Memory B cell (primary cell): ENCODE measurements at regions not wholly inside any gene's neighbourhood (a gene's known extent, or its start where the extent isn't known, plus 50 kb on each side); places are given as distances from the start of the nearest gene placed in this dataset.
"Not testable (repeated sequence)": the region's sequence is repeated elsewhere in the genome, so short reads cannot be mapped to it uniquely, and the experiment has no call there.

Source experiments
- ATAC-seq: fragments of 150-1000 bp; cut with Tn5 transposase; 2 replicates; pipeline ENCODE4 v1.10.0; 2021; ENCODE audit warnings: low read depth, mild to moderate bottlenecking, moderate library complexity
- DNase-seq, 2 donors: peaks; one replicate each; pipeline ENCODE4 v3.0.0; 2022; ENCODE audit warnings: low spot score in 2 of 2
- H3K27ac Mint-ChIP-seq: one replicate; pipeline ENCODE4 v1.8.0; 2022; ENCODE audit warnings: mild to moderate bottlenecking, moderate library complexity, mixed read lengths
- H3K27me3 Mint-ChIP-seq: one replicate; pipeline ENCODE4 v1.8.0; 2022; ENCODE audit warnings: mixed read lengths
- H3K36me3 Mint-ChIP-seq: one replicate; pipeline ENCODE4 v1.8.0; 2022; ENCODE audit warnings: mild to moderate bottlenecking, mixed read lengths
- H3K4me1 Mint-ChIP-seq: one replicate; pipeline ENCODE4 v1.8.0; 2022; ENCODE audit warnings: mixed read lengths
- H3K4me3 Mint-ChIP-seq: one replicate; pipeline ENCODE4 v1.8.0; 2022; ENCODE audit warnings: mild to moderate bottlenecking, moderate library complexity, mixed read lengths
- H3K9me3 Mint-ChIP-seq: one replicate; pipeline ENCODE4 v1.8.0; 2022; ENCODE audit warnings: mixed read lengths

- H3K4me1 Mint-ChIP-seq: no peaks in the 10 kb centered on the region
- no peak overlapping the region for H3K4me3 Mint-ChIP-seq
- no peaks in the 10 kb centered on the region for H3K9me3 Mint-ChIP-seq
- no peak for DNase-seq
- no peak overlapping the region for H3K27ac Mint-ChIP-seq
- peaks cover 5% of the 10 kb centered on the region for H3K27me3 Mint-ChIP-seq
- ATAC-seq: no peak
- no peaks in the 10 kb centered on the region for H3K36me3 Mint-ChIP-seq
Measured at GRCh38 chr9:135281151-135281550, 193.7 kb downstream of the OLFM1 start.

- DNase-seq (no peak), ATAC-seq (no peak)
- Mint-ChIP-seq H3K4me3 (no peak overlapping the region), H3K9me3 (no peaks in the 10 kb centered on the region), H3K27ac (no peak overlapping the region), H3K27me3 (no peaks in the 10 kb centered on the region), H3K36me3 (no peaks in the 10 kb centered on the region), H3K4me1 (peaks cover 3% of the 10 kb centered on the region)
Measured at GRCh38 chr9:135281791-135282737, 194.6 kb downstream of the OLFM1 start.

- Mint-ChIP-seq H3K4me1 (peaks cover 5% of the 10 kb centered on the region), H3K36me3 (no peaks in the 10 kb centered on the region), H3K27me3 (no peaks in the 10 kb centered on the region), H3K4me3 (no peak overlapping the region), H3K9me3 (peaks cover 2% of the 10 kb centered on the region), H3K27ac (no peak overlapping the region)
- ATAC-seq: no peak
- DNase-seq: no peak
Measured at GRCh38 chr9:135282808-135283207, 195.3 kb downstream of the OLFM1 start.

GRCh38 chr9:135283671-135284070 lies 195.9 kb upstream of the PPP1R26 start:
- no peak for DNase-seq
- Mint-ChIP-seq H3K4me1 (peaks cover 5% of the 10 kb centered on the region), H3K36me3 (no peaks in the 10 kb centered on the region), H3K27ac (no peak overlapping the region), H3K9me3 (peaks cover 2% of the 10 kb centered on the region), H3K27me3 (no peaks in the 10 kb centered on the region), H3K4me3 (no peak overlapping the region)
- no peak for ATAC-seq

GRCh38 chr9:135284386-135285134 lies 195.0 kb upstream of the PPP1R26 start:
- Mint-ChIP-seq H3K4me1 (peaks cover 5% of the 10 kb centered on the region), H3K27me3 (peaks cover 2% of the 10 kb centered on the region), H3K9me3 (peaks cover 2% of the 10 kb centered on the region), H3K27ac (no peak overlapping the region), H3K4me3 (no peak overlapping the region), H3K36me3 (no peaks in the 10 kb centered on the region)
- DNase-seq: no peak
- ATAC-seq: no peak

GRCh38 chr9:135286187-135286925 lies 193.2 kb upstream of the PPP1R26 start:
- not testable (repeated sequence) for H3K27ac Mint-ChIP-seq, H3K36me3 Mint-ChIP-seq, H3K4me3 Mint-ChIP-seq, DNase-seq, H3K27me3 Mint-ChIP-seq, ATAC-seq, H3K4me1 Mint-ChIP-seq, H3K9me3 Mint-ChIP-seq

GRCh38 chr9:135286961-135287360 lies 192.6 kb upstream of the PPP1R26 start:
- Mint-ChIP-seq H3K27me3 (peaks cover 7% of the 10 kb centered on the region), H3K4me1 (peaks cover 5% of the 10 kb centered on the region), H3K4me3 (no peak overlapping the region), H3K36me3 (no peaks in the 10 kb centered on the region), H3K27ac (no peak overlapping the region), H3K9me3 (peaks cover 2% of the 10 kb centered on the region)
- DNase-seq (no peak), ATAC-seq (no peak)

- Mint-ChIP-seq H3K9me3 (peaks cover 2% of the 10 kb centered on the region), H3K4me3 (no peak overlapping the region), H3K4me1 (peaks cover 5% of the 10 kb centered on the region), H3K36me3 (no peaks in the 10 kb centered on the region), H3K27ac (no peak overlapping the region), H3K27me3 (peaks cover 11% of the 10 kb centered on the region)
- DNase-seq (no peak), ATAC-seq (no peak)
Measured at GRCh38 chr9:135287627-135288026, 192.0 kb upstream of the PPP1R26 start.

GRCh38 chr9:135288054-135288453 lies 191.5 kb upstream of the PPP1R26 start:
- Mint-ChIP-seq H3K4me3 (no peak overlapping the region), H3K27me3 (peaks cover 11% of the 10 kb centered on the region), H3K4me1 (peaks cover 5% of the 10 kb centered on the region), H3K9me3 (peaks cover 2% of the 10 kb centered on the region), H3K36me3 (no peaks in the 10 kb centered on the region), H3K27ac (no peak overlapping the region)
- no peak for ATAC-seq
- no peak for DNase-seq

GRCh38 chr9:135289081-135289491 lies 190.5 kb upstream of the PPP1R26 start:
- Mint-ChIP-seq H3K27me3 (peaks cover 11% of the 10 kb centered on the region), H3K9me3 (peaks cover 2% of the 10 kb centered on the region), H3K27ac (no peak overlapping the region), H3K36me3 (no peaks in the 10 kb centered on the region), H3K4me1 (peaks cover 5% of the 10 kb centered on the region), H3K4me3 (no peak overlapping the region)
- no peak for ATAC-seq
- DNase-seq: no peak

GRCh38 chr9:135290086-135290485 lies 189.5 kb upstream of the PPP1R26 start:
- no peak for ATAC-seq
- Mint-ChIP-seq H3K4me3 (no peak overlapping the region), H3K27ac (no peak overlapping the region), H3K9me3 (peaks cover 2% of the 10 kb centered on the region), H3K4me1 (peaks cover 5% of the 10 kb centered on the region), H3K27me3 (peaks cover 11% of the 10 kb centered on the region), H3K36me3 (no peaks in the 10 kb centered on the region)
- DNase-seq: no peak

- ATAC-seq (no peak), DNase-seq (no peak)
- Mint-ChIP-seq H3K4me3 (no peak overlapping the region), H3K27ac (no peak overlapping the region), H3K9me3 (peaks cover 2% of the 10 kb centered on the region), H3K36me3 (no peaks in the 10 kb centered on the region), H3K27me3 (peaks cover 11% of the 10 kb centered on the region), H3K4me1 (peaks cover 5% of the 10 kb centered on the region)
Measured at GRCh38 chr9:135290566-135290965, 189.0 kb upstream of the PPP1R26 start.

GRCh38 chr9:135291165-135291564 lies 188.4 kb upstream of the PPP1R26 start:
- Mint-ChIP-seq H3K4me3 (no peak overlapping the region), H3K36me3 (no peaks in the 10 kb centered on the region), H3K27ac (no peak overlapping the region), H3K9me3 (peaks cover 2% of the 10 kb centered on the region), H3K27me3 (peaks cover 11% of the 10 kb centered on the region), H3K4me1 (peaks cover 5% of the 10 kb centered on the region)
- ATAC-seq: no peak
- DNase-seq: no peak

- Mint-ChIP-seq H3K27me3 (peaks cover 12% of the 10 kb centered on the region), H3K27ac (no peak overlapping the region), H3K9me3 (no peaks in the 10 kb centered on the region), H3K36me3 (no peaks in the 10 kb centered on the region), H3K4me3 (no peak overlapping the region), H3K4me1 (no peaks in the 10 kb centered on the region)
- DNase-seq: no peak
- no peak for ATAC-seq
Measured at GRCh38 chr9:135294836-135295235, 184.7 kb upstream of the PPP1R26 start.
